GM12865 (cell line): ENCODE measurements at regions not wholly inside any gene's neighbourhood (a gene's known extent, or its start where the extent isn't known, plus 50 kb on each side); places are given as distances from the start of the nearest gene placed in this dataset.

Source experiments
- DNase-seq: peaks from one replicate; pipeline ENCODE4 v3.0.0; 2010; ENCODE audit warnings: low read depth
- H3K4me3 ChIP-seq: 2 replicates; pipeline ENCODE4 v1.5.1; 2011; ENCODE audit warnings: mild to moderate bottlenecking, low read depth, low read length, control low read depth
- TF ChIP-seq, protein P1 (sequence below): IDR thresholded peaks from 2 replicates; pipeline ENCODE4 v1.5.1; 2011; ENCODE audit warnings: low read length, control low read depth, low read depth, inconsistent platforms; ENCODE audit not compliant: insufficient read depth; ENCODE audit errors: missing control alignments

DNA sequence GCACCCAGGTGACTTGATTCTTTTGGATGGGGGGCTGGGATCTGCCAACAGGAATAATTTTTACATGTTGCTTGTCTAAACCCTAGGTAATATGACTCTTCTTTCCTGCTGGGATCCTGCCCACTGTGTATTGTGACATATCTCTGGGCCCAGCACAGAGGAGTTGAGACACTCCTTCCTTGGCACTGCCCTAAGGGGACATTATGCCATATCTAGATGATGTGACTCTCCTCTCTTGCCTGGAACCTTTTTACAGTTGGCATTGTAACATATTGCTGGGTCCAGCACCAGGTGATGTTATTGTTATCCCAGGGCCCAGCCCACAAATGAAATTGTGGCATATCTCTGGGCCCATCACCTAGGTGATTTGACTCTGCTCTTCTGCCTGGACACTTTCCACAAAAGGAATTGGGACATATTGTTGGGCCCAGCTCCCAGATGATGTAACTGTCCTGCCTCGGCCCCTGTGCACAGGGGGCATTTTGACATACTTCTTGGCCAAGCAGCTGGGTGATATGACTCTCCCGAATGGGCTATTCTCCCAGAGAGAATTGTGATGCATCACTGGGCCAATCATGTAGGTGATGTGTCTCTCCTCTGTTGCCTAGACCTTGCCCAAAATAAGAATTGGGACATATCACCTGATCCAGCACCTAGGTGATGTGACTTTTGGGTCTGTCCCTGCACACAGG lies 1837.7 kb downstream of the TP53TG3F start:
- TF ChIP-seq, protein P1, sequence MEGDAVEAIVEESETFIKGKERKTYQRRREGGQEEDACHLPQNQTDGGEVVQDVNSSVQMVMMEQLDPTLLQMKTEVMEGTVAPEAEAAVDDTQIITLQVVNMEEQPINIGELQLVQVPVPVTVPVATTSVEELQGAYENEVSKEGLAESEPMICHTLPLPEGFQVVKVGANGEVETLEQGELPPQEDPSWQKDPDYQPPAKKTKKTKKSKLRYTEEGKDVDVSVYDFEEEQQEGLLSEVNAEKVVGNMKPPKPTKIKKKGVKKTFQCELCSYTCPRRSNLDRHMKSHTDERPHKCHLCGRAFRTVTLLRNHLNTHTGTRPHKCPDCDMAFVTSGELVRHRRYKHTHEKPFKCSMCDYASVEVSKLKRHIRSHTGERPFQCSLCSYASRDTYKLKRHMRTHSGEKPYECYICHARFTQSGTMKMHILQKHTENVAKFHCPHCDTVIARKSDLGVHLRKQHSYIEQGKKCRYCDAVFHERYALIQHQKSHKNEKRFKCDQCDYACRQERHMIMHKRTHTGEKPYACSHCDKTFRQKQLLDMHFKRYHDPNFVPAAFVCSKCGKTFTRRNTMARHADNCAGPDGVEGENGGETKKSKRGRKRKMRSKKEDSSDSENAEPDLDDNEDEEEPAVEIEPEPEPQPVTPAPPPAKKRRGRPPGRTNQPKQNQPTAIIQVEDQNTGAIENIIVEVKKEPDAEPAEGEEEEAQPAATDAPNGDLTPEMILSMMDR = no peak

DNA sequence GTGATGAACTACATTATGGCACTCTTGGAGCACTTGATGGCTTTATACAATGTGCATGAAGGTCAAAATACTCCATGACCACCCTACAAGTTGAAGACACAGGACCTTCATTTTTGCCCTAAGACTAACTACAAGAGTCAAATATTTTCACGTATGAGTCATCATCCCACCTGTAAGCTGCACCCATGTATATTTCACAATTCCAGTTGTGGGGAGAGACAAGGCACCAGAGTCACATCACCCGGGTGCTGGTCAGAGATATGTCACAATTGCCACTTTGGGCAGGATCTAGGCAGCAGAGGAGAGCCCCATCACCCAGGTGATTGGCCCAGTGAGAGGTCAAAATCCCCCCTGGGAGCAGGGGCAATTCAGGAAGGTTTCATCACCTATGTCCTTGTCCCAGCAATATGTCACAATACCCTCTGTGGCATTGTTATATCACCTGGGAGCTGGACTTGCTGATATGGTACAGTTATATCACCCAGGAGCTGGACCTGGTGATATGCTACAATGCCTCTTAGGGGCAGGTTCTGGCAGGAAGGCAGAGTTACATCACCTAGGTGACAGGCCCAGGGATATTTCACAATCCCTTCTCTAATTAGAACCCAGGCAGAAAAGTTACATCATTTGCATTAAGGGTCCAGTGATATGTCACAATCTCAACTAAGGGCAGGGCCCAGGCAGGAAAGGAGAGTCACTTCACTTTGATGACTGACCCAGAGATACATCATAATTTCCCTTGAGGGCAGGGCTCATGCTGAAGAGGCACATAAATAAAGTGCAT lies 1839.2 kb downstream of the TP53TG3F start:
- DNase-seq = no peak
- no peak overlapping the region for H3K4me3 ChIP-seq
- TF ChIP-seq, protein P1 = no peak

More for the DNA sequence above, 1837.7 kb downstream of the TP53TG3F start:
- DNase-seq = no peak
- no peak overlapping the region for H3K4me3 ChIP-seq

DNA sequence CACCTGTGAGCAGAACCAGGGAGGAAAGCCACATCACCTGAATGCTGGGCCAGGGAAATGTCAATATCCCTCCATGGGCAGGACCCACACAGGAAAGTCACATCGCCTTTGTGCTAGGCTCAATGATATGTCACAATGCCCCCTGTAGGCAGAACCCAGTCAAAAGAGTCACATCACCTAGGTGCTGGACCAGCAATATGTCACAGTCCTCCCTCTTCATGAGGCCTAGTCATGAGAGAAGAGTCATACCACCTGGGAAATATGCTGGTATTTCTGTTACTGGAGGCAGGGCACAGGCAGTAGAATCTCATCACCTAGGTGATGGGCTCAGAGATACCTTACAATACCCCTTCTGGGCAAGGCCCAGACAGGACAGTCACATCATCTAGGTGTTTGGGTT lies 1843.4 kb downstream of the TP53TG3F start:
- DNase-seq = no peak
- H3K4me3 ChIP-seq = no peak overlapping the region
- TF ChIP-seq, protein P1 = no peak

DNA sequence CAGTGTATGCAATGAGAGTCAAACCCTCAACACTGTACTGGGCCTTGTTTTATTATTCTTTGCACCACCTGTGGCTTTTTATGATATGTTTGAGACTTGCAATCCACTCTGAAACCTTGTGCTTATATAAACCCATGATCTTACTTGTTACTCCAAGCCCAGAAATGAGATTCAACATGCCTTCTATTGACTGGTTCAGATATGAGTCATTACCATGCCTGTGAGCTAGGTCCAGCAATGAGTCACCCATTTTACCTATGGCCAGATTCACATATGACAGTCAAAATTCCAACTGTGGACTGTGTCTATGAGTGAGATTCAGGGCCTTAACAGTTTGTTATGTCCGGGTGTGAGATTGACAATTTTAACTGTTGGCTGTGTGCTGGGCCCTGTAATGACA lies 1846.1 kb downstream of the TP53TG3F start:
- DNase-seq = no peak
- TF ChIP-seq, protein P1 = no peak
- H3K4me3 ChIP-seq = no peak overlapping the region

DNA sequence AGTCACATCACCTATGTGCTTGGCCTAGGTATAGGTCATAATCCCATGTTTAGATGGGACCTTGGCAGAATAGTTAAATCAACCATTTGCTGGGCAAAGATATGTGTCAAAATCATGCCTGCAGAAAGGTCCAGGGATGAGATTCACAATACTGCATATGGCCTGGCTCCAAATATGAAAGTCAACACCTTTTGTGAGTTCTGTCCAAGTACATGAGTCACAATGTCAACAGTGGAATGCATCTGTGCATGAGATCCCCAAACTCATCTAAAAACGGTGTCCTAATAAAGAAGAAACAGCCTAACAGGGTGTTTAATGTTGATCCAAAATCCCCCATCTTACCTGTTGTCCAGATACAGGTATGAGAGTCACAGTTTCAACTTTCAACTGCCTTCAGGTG lies 1847.5 kb downstream of the TP53TG3F start:
- no peak for DNase-seq
- no peak overlapping the region for H3K4me3 ChIP-seq
- TF ChIP-seq, protein P1 = no peak

DNA sequence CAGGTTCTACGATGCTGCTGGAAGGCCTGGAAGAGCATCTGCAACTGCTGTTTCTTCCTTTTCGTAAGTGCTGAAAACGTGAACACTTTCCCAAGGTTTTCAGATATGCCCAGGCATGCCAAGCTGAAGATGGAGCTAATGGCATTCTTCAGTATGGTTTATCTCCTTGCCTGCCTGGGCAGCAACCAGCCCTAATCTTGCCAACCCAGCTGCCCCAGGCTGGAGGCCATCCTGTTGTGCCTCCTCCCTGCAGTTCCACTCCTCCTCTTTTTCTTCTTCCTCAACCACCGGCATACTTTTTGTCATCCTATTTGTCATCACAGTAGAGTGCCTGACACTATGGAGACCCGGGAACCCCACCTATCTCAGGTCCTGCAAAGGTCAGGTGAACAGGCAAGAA lies 1849.3 kb downstream of the TP53TG3F start:
- H3K4me3 ChIP-seq = no peak overlapping the region
- DNase-seq = no peak
- TF ChIP-seq, protein P1 = no peak
